Epithelial cell of prostate (primary cell): ENCODE measurements at regions not wholly inside any gene's neighbourhood (a gene's known extent, or its start where the extent isn't known, plus 50 kb on each side); places are given as distances from the start of the nearest gene placed in this dataset.
A peak's percentile ranks its signal among the peaks of the same experiment; 100 is the strongest.

Experiments
- DNase-seq: peaks from one replicate; pipeline ENCODE4 v3.0.0-alpha.2; 2011; ENCODE audit warnings: low read depth, low spot score
- H3K27ac ChIP-seq: fragments of 450-650 bp; 2 replicates; pipeline ENCODE4 v1.5.1; 2017; ENCODE audit warnings: mild to moderate bottlenecking

DNA sequence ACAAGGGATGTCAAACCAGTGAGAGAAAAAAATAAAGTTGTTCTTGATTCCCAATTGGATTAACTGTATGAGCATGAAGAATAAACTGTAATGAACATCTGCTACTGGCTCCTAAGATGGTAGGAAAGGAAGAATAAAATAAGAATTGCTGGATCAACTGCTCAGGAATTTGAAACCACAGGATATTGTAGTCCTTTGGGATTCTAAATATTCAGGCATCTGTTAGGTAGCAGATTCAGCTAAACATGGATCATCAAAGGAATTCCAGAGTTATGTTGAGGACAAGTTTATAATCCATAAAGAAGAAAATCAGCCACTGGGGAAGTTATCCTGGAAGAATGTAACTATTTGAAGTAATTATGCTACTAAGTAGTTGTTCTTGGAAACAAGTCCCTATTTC, 65.8 kb downstream of the ISL1 start:
- DNase-seq, result no peak
- no peak overlapping the region for H3K27ac ChIP-seq

DNA sequence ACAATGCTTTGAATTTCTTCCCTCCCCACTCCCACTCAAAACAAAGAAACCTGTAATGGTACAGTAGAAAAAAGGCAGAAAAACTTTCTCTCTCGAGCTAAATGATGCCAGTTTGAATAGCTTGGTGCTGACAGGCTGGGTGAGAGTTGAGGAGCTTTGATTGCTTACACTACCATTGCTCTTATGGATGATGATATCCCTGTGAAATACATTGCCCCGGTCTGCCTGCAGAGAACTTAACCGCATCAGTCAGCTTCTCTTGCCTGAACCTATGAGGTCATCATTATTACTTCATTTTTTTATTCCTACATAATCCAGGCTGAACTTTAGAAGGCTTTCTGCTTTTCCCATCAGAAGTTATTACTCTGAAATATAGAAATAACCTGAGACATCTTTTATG, 69.3 kb downstream of the ISL1 start:
- no peak overlapping the region for H3K27ac ChIP-seq
- DNase-seq, result no peak

DNA sequence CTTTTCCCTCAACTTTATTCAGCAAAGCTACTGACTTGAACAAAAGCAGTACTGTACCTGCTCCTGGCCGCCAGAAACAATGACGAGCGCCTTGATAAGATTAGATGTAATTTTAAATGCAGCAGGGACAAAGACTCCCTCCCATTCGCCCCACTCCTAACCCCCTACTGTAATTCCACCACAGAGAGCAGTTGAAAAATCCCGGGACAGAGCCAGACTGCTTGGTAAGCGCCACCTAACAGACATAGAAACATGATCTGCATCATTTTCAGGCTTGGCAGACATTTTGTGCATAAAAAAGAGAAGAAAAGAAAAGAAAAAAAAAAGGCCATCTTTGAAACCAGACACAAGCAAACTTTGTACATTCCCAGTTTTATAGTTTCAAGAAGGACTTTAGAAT, 81.9 kb downstream of the ISL1 start:
- H3K27ac ChIP-seq, result no peak overlapping the region
- DNase-seq, result no peak

DNA sequence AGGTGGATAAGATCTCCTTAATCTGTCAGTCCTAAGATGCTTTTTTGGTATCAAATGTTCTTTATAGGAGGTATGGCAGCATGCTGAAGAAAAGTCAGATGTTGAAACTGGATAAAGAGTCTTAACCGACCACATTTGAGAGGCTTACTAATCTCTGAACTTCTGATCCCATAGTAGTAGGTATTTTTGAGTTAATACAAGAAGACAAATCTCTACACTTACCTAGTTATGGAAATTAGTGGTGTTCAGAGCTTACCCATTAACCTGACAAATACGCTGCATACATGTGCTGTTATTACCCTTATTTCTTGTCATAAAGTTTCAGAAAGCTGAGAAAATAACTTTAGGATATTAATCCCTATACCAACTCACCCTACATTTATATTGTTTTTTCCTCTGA, 83.0 kb downstream of the ISL1 start:
- no peak overlapping the region for H3K27ac ChIP-seq
- DNase-seq, result no peak

GRCh38 chr5:51468196-51468595, 84.9 kb downstream of the ISL1 start:
- H3K27ac ChIP-seq, result no peak overlapping the region
- no peak for DNase-seq

GRCh38 chr5:51471630-51472029, 88.4 kb downstream of the ISL1 start:
- no peak overlapping the region for H3K27ac ChIP-seq
- no peak for DNase-seq

DNA sequence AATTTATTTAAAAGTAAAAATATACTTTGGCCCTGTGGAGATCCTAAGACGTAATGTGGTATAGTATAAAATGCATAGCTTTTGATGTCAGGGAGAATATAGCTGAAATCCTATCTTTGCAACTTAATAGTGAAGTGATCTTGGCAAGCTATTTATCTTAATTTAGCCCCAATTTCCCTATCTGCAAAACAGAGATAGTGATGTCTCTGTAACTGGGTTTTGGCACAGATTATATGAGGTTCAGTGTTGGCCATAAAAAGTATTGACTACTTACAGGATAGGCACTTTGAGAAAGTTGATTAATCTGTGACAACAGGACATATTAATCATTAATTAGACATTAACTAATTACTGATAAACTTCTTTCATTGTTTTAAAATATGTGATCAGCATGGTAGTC, 89.2 kb downstream of the ISL1 start:
- H3K27ac ChIP-seq, result no peak overlapping the region
- no peak for DNase-seq

GRCh38 chr5:51475628-51476027, 92.4 kb downstream of the ISL1 start:
- DNase-seq, result no peak
- H3K27ac ChIP-seq, result no peak overlapping the region

DNA sequence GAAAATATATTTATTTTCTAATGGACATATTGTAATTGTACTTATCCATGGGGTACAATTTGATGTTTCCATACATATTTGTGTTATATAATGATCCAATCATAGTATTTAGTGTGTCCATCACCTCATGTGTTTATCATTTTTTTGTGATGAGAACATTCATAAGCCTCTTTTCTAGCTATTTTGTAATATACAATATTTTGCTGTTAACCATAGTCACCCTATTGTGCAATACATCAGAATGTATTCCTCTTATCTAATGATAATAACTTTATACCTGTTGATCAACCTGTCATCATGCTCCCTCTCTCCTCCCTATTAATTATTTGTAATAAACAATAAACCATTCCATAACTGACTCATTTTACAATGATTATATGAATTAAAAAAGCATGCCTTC, 93.2 kb downstream of the ISL1 start:
- no peak overlapping the region for H3K27ac ChIP-seq
- no peak for DNase-seq

- DNase-seq, result no peak
- H3K27ac ChIP-seq, result no peak overlapping the region
These were observed 96.6 kb downstream of the ISL1 start for GRCh38 chr5:51479840-51480239.

- no peak for DNase-seq
- no peak overlapping the region for H3K27ac ChIP-seq
These were observed 101.1 kb downstream of the ISL1 start for GRCh38 chr5:51484326-51484725.

GRCh38 chr5:51486158-51486557, 102.9 kb downstream of the ISL1 start:
- H3K27ac ChIP-seq, result no peak overlapping the region
- no peak for DNase-seq

DNA sequence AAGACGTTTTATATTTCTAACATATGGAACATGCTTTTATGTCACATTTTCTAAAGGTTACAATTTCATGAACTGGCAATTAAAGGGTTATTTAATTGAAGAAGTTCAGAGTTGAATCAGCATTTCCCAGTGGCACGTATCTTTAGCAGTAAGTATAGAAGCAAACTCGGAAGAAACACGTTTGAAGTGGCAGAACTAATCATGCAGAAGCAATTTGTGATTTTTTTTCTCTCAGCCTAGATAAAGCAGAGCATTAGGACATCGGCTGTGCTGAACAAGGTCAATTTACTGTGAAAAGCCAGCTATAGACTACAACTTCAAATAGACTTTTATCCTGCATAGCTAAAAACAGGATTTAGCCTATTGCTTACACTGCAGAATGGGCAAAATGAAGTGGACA, 104.7 kb downstream of the ISL1 start:
- no peak for DNase-seq
- H3K27ac ChIP-seq, result no peak overlapping the region

- no peak overlapping the region for H3K27ac ChIP-seq
- no peak for DNase-seq
These were observed 105.8 kb downstream of the ISL1 start for GRCh38 chr5:51488803-51489642.

GRCh38 chr5:51494821-51495220, 111.6 kb downstream of the ISL1 start:
- DNase-seq, result no peak
- H3K27ac ChIP-seq, result no peak overlapping the region

- DNase-seq, result peak; percentile 34
- H3K27ac ChIP-seq, result peak overlapping the region; percentile 9
These were observed 112.4 kb downstream of the ISL1 start for GRCh38 chr5:51495672-51496071.

DNA sequence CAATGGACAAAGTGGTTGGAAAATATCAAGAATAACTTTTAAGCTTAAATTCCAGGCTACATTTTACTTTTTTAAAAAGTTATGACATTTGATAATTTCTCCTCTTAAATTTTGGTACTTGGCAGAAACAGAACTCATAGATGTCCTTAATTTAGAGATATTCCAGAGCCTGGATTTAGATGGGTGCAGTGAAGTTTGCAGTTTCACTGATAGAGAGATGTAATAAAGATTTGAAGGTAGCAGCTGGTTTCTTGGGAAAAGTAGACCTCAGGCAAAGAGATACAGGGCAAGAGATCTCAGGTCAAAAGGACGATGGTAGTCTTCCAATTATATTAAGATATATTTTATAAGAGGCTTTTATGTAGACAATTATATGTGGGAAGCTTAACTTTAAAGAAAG, 134.6 kb downstream of the ISL1 start:
- DNase-seq, result no peak
- H3K27ac ChIP-seq, result no peak overlapping the region

DNA sequence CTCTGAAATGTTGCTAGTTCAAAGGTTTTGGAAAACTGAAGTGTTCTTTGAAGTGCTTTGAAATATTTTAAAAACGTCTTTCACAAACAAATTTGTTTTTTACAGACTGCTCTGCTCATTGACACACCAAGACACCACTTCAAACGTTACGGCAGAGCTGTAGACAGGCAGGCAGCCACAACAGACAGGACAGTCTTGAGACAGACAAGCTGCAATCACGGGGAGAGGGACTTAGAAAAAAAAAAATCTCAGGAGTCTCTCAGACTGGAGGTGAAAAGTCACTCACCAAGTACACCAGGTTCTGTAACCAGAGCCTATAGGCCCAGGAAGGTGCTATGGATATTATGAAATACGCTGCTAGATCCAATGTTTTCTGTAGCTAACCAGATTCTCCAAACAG, 135.4 kb downstream of the ISL1 start:
- no peak overlapping the region for H3K27ac ChIP-seq
- DNase-seq, result no peak

DNA sequence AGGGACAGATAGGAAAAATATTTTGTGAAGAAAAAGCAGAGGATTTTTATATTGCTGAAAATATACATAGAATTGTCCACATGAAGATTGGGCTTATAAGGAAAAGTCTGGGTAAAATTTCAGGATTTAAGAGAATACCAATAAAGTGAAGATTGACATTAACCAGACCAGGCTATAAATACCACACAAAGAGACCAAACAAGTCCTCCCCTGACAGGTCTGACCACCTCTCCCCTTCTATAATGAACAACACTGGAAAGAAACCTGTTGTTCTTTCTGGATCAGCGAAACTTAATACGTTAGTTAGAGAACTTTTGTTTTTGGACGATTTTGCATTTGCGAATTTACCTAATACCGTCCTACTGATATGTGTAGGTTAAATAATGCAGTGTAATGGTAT, 138.3 kb downstream of the ISL1 start:
- DNase-seq, result no peak
- no peak overlapping the region for H3K27ac ChIP-seq

DNA sequence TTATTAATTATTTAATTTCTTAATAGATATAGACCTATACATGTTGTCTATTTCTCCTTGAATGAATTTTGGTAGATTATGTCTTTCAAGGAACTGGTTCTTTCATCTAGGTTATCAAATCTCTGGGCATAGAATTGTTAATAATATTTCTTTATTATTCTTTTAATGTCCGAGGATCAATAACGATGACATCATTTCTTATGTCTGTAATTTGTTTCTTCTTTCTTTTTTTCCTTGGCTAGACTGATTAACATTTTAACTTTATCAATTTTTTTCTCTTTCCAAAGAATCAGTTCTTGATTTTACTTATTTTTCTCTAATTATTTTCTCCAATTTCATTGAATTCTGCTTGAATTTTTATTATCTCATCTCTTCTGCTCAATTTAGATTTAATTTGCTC, 156.0 kb downstream of the ISL1 start:
- no peak for DNase-seq

GRCh38 chr5:51544031-51544785, 161.0 kb downstream of the ISL1 start:
- no peak for DNase-seq
- H3K27ac ChIP-seq, result no peak overlapping the region

More for the DNA sequence above, 156.0 kb downstream of the ISL1 start:
- H3K27ac ChIP-seq, result no peak overlapping the region

GRCh38 chr5:51556833-51557232, 173.6 kb downstream of the ISL1 start:
- no peak overlapping the region for H3K27ac ChIP-seq
- no peak for DNase-seq
